ENCODE measurements at regions not wholly inside any gene's neighbourhood (a gene's known extent, or its start where the extent isn't known, plus 50 kb on each side); places are given as distances from the start of the nearest gene placed in this dataset.
"Not testable (repeated sequence)": the region's sequence is repeated elsewhere in the genome, so short reads cannot be mapped to it uniquely, and the experiment has no call there.

- not testable (repeated sequence) for TF ChIP-seq CTCF (IDR thresholded peaks at IDR 0.05; ENCODE audit: poor library complexity, severe bottlenecking); TAF1 (IDR thresholded peaks at IDR 0.05; ENCODE audit: low read depth); POLR2AphosphoS5 (IDR thresholded peaks at IDR 0.05)
Observed at GRCh38 chr16:29181921-29182411, 197.1 kb downstream of the LAT start.
